ENCODE measurements at regions not wholly inside any gene's neighbourhood (a gene's known extent, or its start where the extent isn't known, plus 50 kb on each side); places are given as distances from the start of the nearest gene placed in this dataset.

DNA sequence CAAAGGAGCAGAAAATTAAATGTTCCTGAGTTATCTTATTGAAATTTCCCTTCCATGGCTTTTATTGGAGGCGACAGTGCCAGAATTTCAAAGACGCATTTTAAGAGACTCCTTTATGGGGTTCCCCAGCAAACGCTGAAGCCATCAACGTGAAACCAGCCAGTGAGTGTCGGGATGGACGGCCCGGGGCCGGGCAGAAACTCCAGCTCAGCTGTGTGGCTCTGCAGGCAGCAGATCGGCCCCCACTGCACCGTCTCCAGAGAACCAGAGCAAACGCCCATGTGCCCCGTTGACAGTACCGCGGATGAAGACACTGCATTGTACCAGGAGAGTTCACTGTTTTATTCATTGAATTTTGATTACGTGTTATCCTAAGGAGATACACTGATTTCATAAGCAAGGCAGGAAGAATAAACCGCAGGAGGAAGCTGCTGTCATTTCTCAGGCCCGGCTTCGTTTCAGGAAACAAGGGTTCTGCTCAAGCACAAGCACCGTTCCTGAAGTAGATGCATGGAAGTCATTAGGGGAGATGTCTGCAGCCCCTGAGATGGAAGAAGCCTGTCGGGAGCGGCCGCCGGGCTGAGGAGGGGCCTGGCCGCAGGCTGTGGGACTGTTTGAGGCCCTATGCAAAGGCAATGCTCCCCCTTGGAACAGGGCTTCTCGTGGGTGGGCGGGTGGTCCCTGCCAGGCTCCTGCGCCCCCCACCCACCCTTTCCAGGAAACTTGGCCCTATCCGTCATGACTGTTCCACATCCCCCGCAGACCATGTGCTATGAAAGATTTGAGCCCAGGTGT is 639.7 kb downstream of the TBC1D22A start:
- Histone ChIP-seq H3K36me3 (ENCODE audit: control insufficient read depth in 1 of 2, insufficient read depth in 2 of 2, low read length in 2 of 2) (no peaks in the 10 kb centered on the region), H4K20me1 (ENCODE audit: insufficient read depth) (no peaks in the 10 kb centered on the region), H3K27ac (ENCODE audit: low read depth, low read length) (no peak overlapping the region), H3K9me2 (ENCODE audit: insufficient read depth) (no peaks in the 10 kb centered on the region), H3K4me1 (ENCODE audit: control insufficient read depth in 1 of 2, insufficient read depth in 2 of 2, low read length in 2 of 2) (no peaks in the 10 kb centered on the region), H2AFZ (ENCODE audit: low read depth, low read length, poor library complexity, severe bottlenecking) (no peak overlapping the region), H3K4me2 (ENCODE audit: low read length) (no peak overlapping the region), H3K27me3 (ENCODE audit: insufficient read depth, low read length) (peaks cover 4% of the 10 kb centered on the region; the same call in 1 of the 2 replicates), H3K9me3 (ENCODE audit: control insufficient read depth in 1 of 2, insufficient read depth in 1 of 2, low read depth in 1 of 2, low read length in 2 of 2) (no peaks in the 10 kb centered on the region), H3K79me2 (ENCODE audit: insufficient read depth, low read length) (no peaks in the 10 kb centered on the region), H3K4me3 (replicated peaks in 1 of 2; ENCODE audit: low read depth in 1 of 2, low read length in 2 of 2) (no peak overlapping the region), H3K9ac (ENCODE audit: low read length) (no peak overlapping the region)
- ChIA-PET CTCF (no interaction called here), RAD21 (ENCODE audit: low non-redundant PET in 1 of 2, low total read pairs in 2 of 2, uncharacterized antibody in 2 of 2, unreplicated experiment in 2 of 2) (no interaction called here), POLR2A (no interaction called here)
- intact Hi-C loops (cut with micrococcal nuclease): no loop called here
- DNase-seq (ENCODE audit: low read depth, low spot score): no peak
- ATAC-seq: no peak
- no TSS peak for BruUV-seq (replicated peaks)
- TF ChIP-seq SP1 (IDR thresholded peaks at IDR 0.05; ENCODE audit: low read depth) (no peak), POLR2AphosphoS5 (IDR thresholded peaks at IDR 0.05; ENCODE audit: low read depth, low read length) (no peak), ELF1 (IDR thresholded peaks at IDR 0.05; ENCODE audit: borderline replicate concordance, low read depth) (no peak), CEBPB (IDR thresholded peaks at IDR 0.05; ENCODE audit: low read depth) (no peak), CBX3 (IDR thresholded peaks at IDR 0.05; ENCODE audit: low read depth) (no peak), RAD21 (IDR thresholded peaks at IDR 0.05; ENCODE audit: low read depth) (no peak)
- TF ChIP-seq, protein P1, sequence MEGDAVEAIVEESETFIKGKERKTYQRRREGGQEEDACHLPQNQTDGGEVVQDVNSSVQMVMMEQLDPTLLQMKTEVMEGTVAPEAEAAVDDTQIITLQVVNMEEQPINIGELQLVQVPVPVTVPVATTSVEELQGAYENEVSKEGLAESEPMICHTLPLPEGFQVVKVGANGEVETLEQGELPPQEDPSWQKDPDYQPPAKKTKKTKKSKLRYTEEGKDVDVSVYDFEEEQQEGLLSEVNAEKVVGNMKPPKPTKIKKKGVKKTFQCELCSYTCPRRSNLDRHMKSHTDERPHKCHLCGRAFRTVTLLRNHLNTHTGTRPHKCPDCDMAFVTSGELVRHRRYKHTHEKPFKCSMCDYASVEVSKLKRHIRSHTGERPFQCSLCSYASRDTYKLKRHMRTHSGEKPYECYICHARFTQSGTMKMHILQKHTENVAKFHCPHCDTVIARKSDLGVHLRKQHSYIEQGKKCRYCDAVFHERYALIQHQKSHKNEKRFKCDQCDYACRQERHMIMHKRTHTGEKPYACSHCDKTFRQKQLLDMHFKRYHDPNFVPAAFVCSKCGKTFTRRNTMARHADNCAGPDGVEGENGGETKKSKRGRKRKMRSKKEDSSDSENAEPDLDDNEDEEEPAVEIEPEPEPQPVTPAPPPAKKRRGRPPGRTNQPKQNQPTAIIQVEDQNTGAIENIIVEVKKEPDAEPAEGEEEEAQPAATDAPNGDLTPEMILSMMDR (IDR thresholded peaks at IDR 0.05 in 2 of 3, conservative IDR thresholded peaks at IDR 0.05 in 1 of 3; ENCODE audit: borderline replicate concordance in 1 of 3, insufficient read depth in 1 of 3, low read depth in 2 of 3, low read length in 2 of 3): no peak
- TF ChIP-seq, protein P2, sequence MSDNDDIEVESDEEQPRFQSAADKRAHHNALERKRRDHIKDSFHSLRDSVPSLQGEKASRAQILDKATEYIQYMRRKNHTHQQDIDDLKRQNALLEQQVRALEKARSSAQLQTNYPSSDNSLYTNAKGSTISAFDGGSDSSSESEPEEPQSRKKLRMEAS (IDR thresholded peaks at IDR 0.05): no peak
- TF ChIP-seq, protein P3, sequence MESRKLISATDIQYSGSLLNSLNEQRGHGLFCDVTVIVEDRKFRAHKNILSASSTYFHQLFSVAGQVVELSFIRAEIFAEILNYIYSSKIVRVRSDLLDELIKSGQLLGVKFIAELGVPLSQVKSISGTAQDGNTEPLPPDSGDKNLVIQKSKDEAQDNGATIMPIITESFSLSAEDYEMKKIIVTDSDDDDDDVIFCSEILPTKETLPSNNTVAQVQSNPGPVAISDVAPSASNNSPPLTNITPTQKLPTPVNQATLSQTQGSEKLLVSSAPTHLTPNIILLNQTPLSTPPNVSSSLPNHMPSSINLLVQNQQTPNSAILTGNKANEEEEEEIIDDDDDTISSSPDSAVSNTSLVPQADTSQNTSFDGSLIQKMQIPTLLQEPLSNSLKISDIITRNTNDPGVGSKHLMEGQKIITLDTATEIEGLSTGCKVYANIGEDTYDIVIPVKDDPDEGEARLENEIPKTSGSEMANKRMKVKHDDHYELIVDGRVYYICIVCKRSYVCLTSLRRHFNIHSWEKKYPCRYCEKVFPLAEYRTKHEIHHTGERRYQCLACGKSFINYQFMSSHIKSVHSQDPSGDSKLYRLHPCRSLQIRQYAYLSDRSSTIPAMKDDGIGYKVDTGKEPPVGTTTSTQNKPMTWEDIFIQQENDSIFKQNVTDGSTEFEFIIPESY (IDR thresholded peaks at IDR 0.05; ENCODE audit: extremely low read depth, insufficient replicate concordance, low read length): no peak
